Keratinocyte (primary cell): ENCODE measurements at regions not wholly inside any gene's neighbourhood (a gene's known extent, or its start where the extent isn't known, plus 50 kb on each side); places are given as distances from the start of the nearest gene placed in this dataset.

Source experiments
- DNase-seq: peaks from one replicate; pipeline ENCODE4 v3.0.0-alpha.2; 2011; ENCODE audit warnings: low read depth, missing footprints, low spot score
- FAIRE-seq: peaks from 2 replicates; lab custom pipeline; 2011; peaks lifted over from hg19 to GRCh38; lab: Jason Lieb, UNC
- H2AFZ ChIP-seq: 2 replicates; pipeline ENCODE4 v1.6.0; 2012; ENCODE audit warnings: low read length, control low read depth, inconsistent platforms; ENCODE audit not compliant: control insufficient read depth
- H3K27ac ChIP-seq: 2 replicates; pipeline ENCODE4 v1.5.1; 2011; ENCODE audit warnings: low read length; ENCODE audit not compliant: control insufficient read depth, insufficient read depth
- H3K27me3 ChIP-seq: 3 replicates; pipeline ENCODE4 v1.6.0; 2011; ENCODE audit warnings: low read length; ENCODE audit not compliant: control insufficient read depth, insufficient read depth; ENCODE audit errors: extremely low read depth
- H3K36me3 ChIP-seq, 2 experiments: 2 replicates in 1 of 2; 3 replicates in 1 of 2; pipeline ENCODE4 v1.5.1; 2011; ENCODE audit warnings: low read length in 2 of 2, mild to moderate bottlenecking in 1 of 2; ENCODE audit not compliant: control insufficient read depth in 2 of 2, insufficient read depth in 2 of 2; ENCODE audit errors: extremely low read depth in 1 of 2
- H3K4me1 ChIP-seq: 3 replicates; pipeline ENCODE4 v1.5.1; 2011; ENCODE audit warnings: low read length; ENCODE audit not compliant: control insufficient read depth, insufficient read depth; ENCODE audit errors: extremely low read depth
- H3K4me2 ChIP-seq: 3 replicates; pipeline ENCODE4 v1.6.0; 2011; ENCODE audit warnings: low read depth, low read length; ENCODE audit not compliant: control insufficient read depth, insufficient read depth; ENCODE audit errors: extremely low read depth
- H3K4me3 ChIP-seq, 3 experiments: fragments of 200-600 bp in 1 of 3; sonication (generic) in 1 of 3; 2 replicates in 2 of 3; 3 replicates in 1 of 3; pipeline ENCODE4 v1.5.1; 2011 to 2016; ENCODE audit warnings: low read length in 3 of 3, mild to moderate bottlenecking in 3 of 3, control low read depth in 2 of 3, inconsistent platforms in 1 of 3, low read depth in 1 of 3, mixed read lengths in 1 of 3, mixed run types in 1 of 3, moderate library complexity in 1 of 3; ENCODE audit not compliant: control insufficient read depth in 2 of 3, insufficient read depth in 2 of 3; ENCODE audit errors: extremely low read depth in 1 of 3
- H3K79me2 ChIP-seq: 2 replicates; pipeline ENCODE4 v1.6.0; 2012; ENCODE audit warnings: low read length; ENCODE audit not compliant: control insufficient read depth, insufficient read depth
- H3K9ac ChIP-seq: 3 replicates; pipeline ENCODE4 v1.6.0; 2011; ENCODE audit warnings: low read length; ENCODE audit not compliant: control insufficient read depth, insufficient read depth; ENCODE audit errors: extremely low read depth
- H3K9me1 ChIP-seq: 3 replicates; pipeline ENCODE4 v1.6.0; 2011; ENCODE audit warnings: low read length; ENCODE audit not compliant: control insufficient read depth, insufficient read depth; ENCODE audit errors: extremely low read depth
- H3K9me3 ChIP-seq: 2 replicates; pipeline ENCODE4 v1.5.1; 2012; ENCODE audit warnings: low read depth, low read length; ENCODE audit not compliant: control insufficient read depth
- H4K20me1 ChIP-seq: 3 replicates; pipeline ENCODE4 v1.6.0; 2011; ENCODE audit warnings: low read length; ENCODE audit not compliant: control insufficient read depth, insufficient read depth; ENCODE audit errors: extremely low read depth
- EZH2 ChIP-seq: IDR thresholded peaks from one replicate; pipeline ENCODE4 v1.6.1; 2012; ENCODE audit warnings: inconsistent platforms, mild to moderate bottlenecking, low read length, moderate library complexity
- dilution Hi-C: fragments of 300-500 bp; cut with MboI; formaldehyde crosslinking; loops from one replicate; pipeline ENCODE4 v1.7.0; 2020; ENCODE audit warnings: low sequenced_read_pairs; ENCODE audit not compliant: extremely low pct_ligation_motif_present
- TF ChIP-seq, protein P1 (sequence below), 3 experiments: IDR thresholded peaks in 1 of 3; conservative IDR thresholded peaks in 1 of 3; optimal IDR thresholded peaks in 1 of 3; 2 replicates in 2 of 3; 3 replicates in 1 of 3; pipeline versions ENCODE3 to v1.5.1; 2011; ENCODE audit warnings: low read length in 3 of 3, mild to moderate bottlenecking in 3 of 3, moderate library complexity in 2 of 3, control low read depth in 1 of 3, inconsistent platforms in 1 of 3; ENCODE audit not compliant: insufficient read depth in 2 of 3; ENCODE audit errors: extremely low read depth in 1 of 3

- no peak for FAIRE-seq
- Histone ChIP-seq H3K27ac (no peak overlapping the region), H3K4me3 (no peak overlapping the region), H3K79me2 (no peaks in the 10 kb centered on the region), H3K36me3 (no peaks in the 10 kb centered on the region), H3K27me3 (no peaks in the 10 kb centered on the region), H3K9me1 (no peaks in the 10 kb centered on the region), H3K9me3 (no peaks in the 10 kb centered on the region), H3K4me2 (no peak overlapping the region), H4K20me1 (no peaks in the 10 kb centered on the region), H3K9ac (no peak overlapping the region), H2AFZ (no peak overlapping the region), H3K4me1 (peaks cover 3% of the 10 kb centered on the region)
- dilution Hi-C loops = no loop called here
- TF ChIP-seq, protein P1, sequence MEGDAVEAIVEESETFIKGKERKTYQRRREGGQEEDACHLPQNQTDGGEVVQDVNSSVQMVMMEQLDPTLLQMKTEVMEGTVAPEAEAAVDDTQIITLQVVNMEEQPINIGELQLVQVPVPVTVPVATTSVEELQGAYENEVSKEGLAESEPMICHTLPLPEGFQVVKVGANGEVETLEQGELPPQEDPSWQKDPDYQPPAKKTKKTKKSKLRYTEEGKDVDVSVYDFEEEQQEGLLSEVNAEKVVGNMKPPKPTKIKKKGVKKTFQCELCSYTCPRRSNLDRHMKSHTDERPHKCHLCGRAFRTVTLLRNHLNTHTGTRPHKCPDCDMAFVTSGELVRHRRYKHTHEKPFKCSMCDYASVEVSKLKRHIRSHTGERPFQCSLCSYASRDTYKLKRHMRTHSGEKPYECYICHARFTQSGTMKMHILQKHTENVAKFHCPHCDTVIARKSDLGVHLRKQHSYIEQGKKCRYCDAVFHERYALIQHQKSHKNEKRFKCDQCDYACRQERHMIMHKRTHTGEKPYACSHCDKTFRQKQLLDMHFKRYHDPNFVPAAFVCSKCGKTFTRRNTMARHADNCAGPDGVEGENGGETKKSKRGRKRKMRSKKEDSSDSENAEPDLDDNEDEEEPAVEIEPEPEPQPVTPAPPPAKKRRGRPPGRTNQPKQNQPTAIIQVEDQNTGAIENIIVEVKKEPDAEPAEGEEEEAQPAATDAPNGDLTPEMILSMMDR (optimal IDR thresholded peaks at IDR 0.05 in 1 of 3, IDR thresholded peaks at IDR 0.05 in 1 of 3, conservative IDR thresholded peaks at IDR 0.05 in 1 of 3; ENCODE audit: extremely low read depth in 1 of 3, insufficient read depth in 2 of 3, low read length in 3 of 3) = no peak
- TF ChIP-seq EZH2 = no peak
- no peak for DNase-seq
Measured at GRCh38 chr2:147468349-147468748, 376.5 kb upstream of the ACVR2A start.

- TF ChIP-seq EZH2 = no peak
- TF ChIP-seq, protein P1 (optimal IDR thresholded peaks at IDR 0.05 in 1 of 3, IDR thresholded peaks at IDR 0.05 in 1 of 3, conservative IDR thresholded peaks at IDR 0.05 in 1 of 3; ENCODE audit: extremely low read depth in 1 of 3, insufficient read depth in 2 of 3, low read length in 3 of 3) = no peak
- no peak overlapping the region for H3K4me2 ChIP-seq
- no peak overlapping the region for H2AFZ ChIP-seq
- no peaks in the 10 kb centered on the region for H3K27me3 ChIP-seq
- no peaks in the 10 kb centered on the region for H3K9me3 ChIP-seq
- H3K9me1 ChIP-seq = no peaks in the 10 kb centered on the region
- no peaks in the 10 kb centered on the region for H3K79me2 ChIP-seq
- no peaks in the 10 kb centered on the region for H3K36me3 ChIP-seq
- H3K27ac ChIP-seq = no peak overlapping the region
- no peaks in the 10 kb centered on the region for H4K20me1 ChIP-seq
- peaks cover 3% of the 10 kb centered on the region for H3K4me1 ChIP-seq
- FAIRE-seq (no peak), DNase-seq (no peak)
- dilution Hi-C loops = no loop called here
- no peak overlapping the region for H3K9ac ChIP-seq
- no peak overlapping the region for H3K4me3 ChIP-seq
Measured at GRCh38 chr2:147467441-147467840, 377.4 kb upstream of the ACVR2A start.
